H9 (cell line): ENCODE measurements at regions not wholly inside any gene's neighbourhood (a gene's known extent, or its start where the extent isn't known, plus 50 kb on each side); places are given as distances from the start of the nearest gene placed in this dataset.

Experiments
- DNase-seq: peaks from one replicate; pipeline ENCODE4 v3.0.0-alpha.2; 2017
- H2AFZ ChIP-seq: one replicate; pipeline ENCODE4 v1.6.1; 2013; ENCODE audit warnings: mild to moderate bottlenecking, low read length, control low read depth, moderate library complexity
- H2AK5ac ChIP-seq: 2 replicates; pipeline ENCODE4 v1.6.1; 2013; ENCODE audit warnings: low read length, control low read depth, mixed read lengths; ENCODE audit not compliant: insufficient read length
- H2BK120ac ChIP-seq: one replicate; pipeline ENCODE4 v1.6.1; 2013; ENCODE audit warnings: low read depth, mild to moderate bottlenecking, low read length, control low read depth, inconsistent platforms; ENCODE audit not compliant: poor library complexity, severe bottlenecking
- H2BK12ac ChIP-seq: 2 replicates; pipeline ENCODE4 v1.6.1; 2013; ENCODE audit warnings: low read length, control low read depth, mixed read lengths, low read depth; ENCODE audit not compliant: insufficient read length
- H2BK15ac ChIP-seq: 2 replicates; pipeline ENCODE4 v1.6.1; 2013; ENCODE audit warnings: low read depth, low read length, control low read depth
- H2BK20ac ChIP-seq: one replicate; pipeline ENCODE4 v1.6.1; 2013; ENCODE audit warnings: low read depth, mild to moderate bottlenecking, low read length, control low read depth, inconsistent platforms; ENCODE audit not compliant: poor library complexity, severe bottlenecking
- H2BK5ac ChIP-seq: 2 replicates; pipeline ENCODE4 v1.6.1; 2013; ENCODE audit warnings: low read length, control low read depth, mixed read lengths; ENCODE audit not compliant: insufficient read length
- H3K14ac ChIP-seq: 2 replicates; pipeline ENCODE4 v1.6.1; 2013; ENCODE audit warnings: low read length, control low read depth; ENCODE audit not compliant: insufficient read depth
- H3K18ac ChIP-seq: 2 replicates; pipeline ENCODE4 v1.6.1; 2013; ENCODE audit warnings: low read depth, mild to moderate bottlenecking, mixed read lengths, low read length, control low read depth; ENCODE audit not compliant: insufficient read length
- H3K23ac ChIP-seq: 2 replicates; pipeline ENCODE4 v1.6.1; 2013; ENCODE audit warnings: low read length, control low read depth, mixed read lengths, low read depth; ENCODE audit not compliant: insufficient read length
- H3K23me2 ChIP-seq: 2 replicates; pipeline ENCODE4 v1.6.1; 2013; ENCODE audit warnings: low read depth, mild to moderate bottlenecking, mixed read lengths, low read length, control low read depth; ENCODE audit not compliant: insufficient read length, poor library complexity, severe bottlenecking
- H3K27ac ChIP-seq: 2 replicates; pipeline ENCODE4 v1.5.1; 2013; ENCODE audit warnings: low read length, control low read depth, mixed read lengths, low read depth; ENCODE audit not compliant: insufficient read length
- H3K27me3 ChIP-seq: 2 replicates; pipeline ENCODE4 v1.6.1; 2013; ENCODE audit warnings: low read length, control low read depth, inconsistent platforms; ENCODE audit not compliant: insufficient read depth
- H3K4ac ChIP-seq: 2 replicates; pipeline ENCODE4 v1.6.1; 2013; ENCODE audit warnings: low read depth, mild to moderate bottlenecking, control low read depth, inconsistent platforms, low read length, moderate library complexity
- H3K4me1 ChIP-seq: 2 replicates; pipeline ENCODE4 v1.6.1; 2013; ENCODE audit warnings: low read length, control low read depth, inconsistent platforms; ENCODE audit not compliant: insufficient read depth
- H3K4me2 ChIP-seq: 2 replicates; pipeline ENCODE4 v1.6.1; 2013; ENCODE audit warnings: low read length, control low read depth, mixed read lengths; ENCODE audit not compliant: insufficient read length, insufficient read depth
- H3K56ac ChIP-seq: 2 replicates; pipeline ENCODE4 v1.6.1; 2013; ENCODE audit warnings: low read depth, mild to moderate bottlenecking, mixed read lengths, low read length, control low read depth; ENCODE audit not compliant: insufficient read length
- H3K79me1 ChIP-seq: 2 replicates; pipeline ENCODE4 v1.6.1; 2013; ENCODE audit warnings: low read depth, mild to moderate bottlenecking, moderate library complexity, low read length, control low read depth, inconsistent platforms; ENCODE audit not compliant: insufficient read depth, poor library complexity, severe bottlenecking
- H3K79me2 ChIP-seq: 2 replicates; pipeline ENCODE4 v1.6.1; 2013; ENCODE audit warnings: low read length, control low read depth, inconsistent platforms; ENCODE audit not compliant: insufficient read depth
- H3K9ac ChIP-seq: 2 replicates; pipeline ENCODE4 v1.6.1; 2013; ENCODE audit warnings: low read length, control low read depth, mixed read lengths; ENCODE audit not compliant: insufficient read length; ENCODE audit errors: extremely low read depth
- H3K9me3 ChIP-seq: one replicate; pipeline ENCODE4 v1.6.1; 2013; ENCODE audit warnings: low read depth, low read length, inconsistent platforms; ENCODE audit not compliant: control insufficient read depth
- H3T11ph ChIP-seq: one replicate; pipeline ENCODE4 v1.6.1; 2013; ENCODE audit warnings: mild to moderate bottlenecking, low read length, control low read depth, inconsistent platforms
- H4K20me1 ChIP-seq: one replicate; pipeline ENCODE4 v1.6.1; 2013; ENCODE audit not compliant: control insufficient read depth, insufficient read length, insufficient read depth
- H4K5ac ChIP-seq: 2 replicates; pipeline ENCODE4 v1.6.1; 2013; ENCODE audit warnings: low read depth, mild to moderate bottlenecking, mixed read lengths, low read length, control low read depth; ENCODE audit not compliant: insufficient read length
- H4K8ac ChIP-seq: replicated peaks from 2 replicates; pipeline ENCODE4 v1.6.1; 2013; ENCODE audit warnings: low read length, control low read depth, mixed read lengths, low read depth; ENCODE audit not compliant: insufficient read length
- H4K91ac ChIP-seq: 2 replicates; pipeline ENCODE4 v1.6.1; 2013; ENCODE audit warnings: low read depth, mild to moderate bottlenecking, moderate library complexity, mixed read lengths, low read length, control low read depth; ENCODE audit not compliant: insufficient read length
- H3K27ac Mint-ChIP-seq, 3 experiments: 2 replicates in 2 of 3; 3 replicates in 1 of 3; pipeline ENCODE4 v1.8.0; 2020 to 2021; ENCODE audit warnings: mixed read lengths in 3 of 3, mild to moderate bottlenecking in 1 of 3, moderate library complexity in 1 of 3
- H3K27me3 Mint-ChIP-seq: 2 replicates; pipeline ENCODE4 v1.8.0; 2021; ENCODE audit warnings: low read depth, mild to moderate bottlenecking, moderate library complexity, mixed read lengths
- H3K36me3 Mint-ChIP-seq, 3 experiments: 2 replicates in 2 of 3; 3 replicates in 1 of 3; pipeline ENCODE4 v1.8.0; 2020 to 2021; ENCODE audit warnings: low read depth in 3 of 3, mixed read lengths in 3 of 3; ENCODE audit not compliant: insufficient read depth in 1 of 3
- H3K4me1 Mint-ChIP-seq, 2 experiments: 2 replicates each; pipeline ENCODE4 v1.8.0; 2020; ENCODE audit warnings: mixed read lengths in 2 of 2
- H3K4me3 Mint-ChIP-seq, 2 experiments: 2 replicates in 1 of 2; 3 replicates in 1 of 2; pipeline ENCODE4 v1.8.0; 2020 to 2021; ENCODE audit warnings: mild to moderate bottlenecking in 2 of 2, mixed read lengths in 2 of 2, moderate library complexity in 1 of 2
- H3K9me3 Mint-ChIP-seq, 2 experiments: 2 replicates in 1 of 2; 3 replicates in 1 of 2; pipeline ENCODE4 v1.8.0; 2020; ENCODE audit warnings: mild to moderate bottlenecking in 2 of 2, mixed read lengths in 2 of 2, moderate library complexity in 1 of 2
- WGBS: extraction: QIAGEN DNeasy Blood & Tissue Kit; methylation state at CpG from one replicate; pipeline ENCODE4 v1.1.7; 2013; ENCODE audit warnings: missing lambda C conversion rate, low lambda C conversion rate, mixed read lengths; ENCODE audit not compliant: insufficient read length; ENCODE audit errors: extremely low coverage; 5-methylcytosine and 5-hydroxymethylcytosine counted together
- TF ChIP-seq, protein P1 (sequence below): fragments of 200-600 bp; sonication (generic); conservative IDR thresholded peaks from 3 replicates; pipeline ENCODE4 v1.8.0; 2021; ENCODE audit warnings: antibody characterized with exemption, mild to moderate bottlenecking

DNA sequence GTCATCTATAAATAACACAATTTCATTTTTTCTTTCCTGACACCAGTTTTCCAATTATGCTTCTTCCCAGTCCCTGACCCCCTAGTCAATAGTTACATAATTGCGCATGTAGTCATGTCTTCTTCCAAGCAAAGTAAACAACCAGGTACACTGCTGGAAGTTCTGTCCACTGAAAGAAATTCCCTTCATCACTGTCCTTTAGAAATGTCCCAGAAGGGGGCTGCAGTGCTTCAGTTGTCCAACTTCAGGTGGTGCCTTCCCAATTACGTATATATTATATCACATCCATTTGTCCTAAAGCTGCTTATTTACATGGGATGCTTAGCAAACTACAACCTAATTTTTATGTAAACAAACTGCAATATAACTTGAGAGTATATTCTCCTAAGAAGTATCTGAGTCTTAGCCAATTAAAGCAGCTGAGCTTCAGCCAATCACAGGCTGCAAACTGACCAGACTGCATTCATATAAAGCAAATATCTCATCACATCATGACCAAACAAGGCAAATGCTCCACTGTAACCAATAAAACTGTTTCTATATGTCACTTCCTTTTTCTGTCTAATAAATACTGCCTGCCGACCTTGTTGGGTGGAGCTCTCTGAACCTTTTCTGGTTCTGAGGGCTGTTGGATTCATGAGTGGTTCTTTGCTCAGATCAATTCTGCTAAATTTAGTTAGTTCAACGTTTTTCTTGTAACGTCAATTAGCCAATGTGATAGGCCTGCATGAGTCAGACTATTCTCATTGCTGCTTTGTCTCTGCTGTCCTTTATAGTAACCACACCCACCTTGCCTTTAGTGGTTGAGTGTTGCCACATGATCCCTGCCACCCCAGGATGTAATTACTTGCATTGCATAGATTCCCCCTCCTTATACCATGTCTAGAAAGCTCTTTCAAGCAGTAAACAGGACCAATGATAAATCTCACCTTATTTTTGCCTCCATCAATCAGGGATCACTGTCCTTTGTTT lies 239.3 kb downstream of the ALG10B start:
- Histone ChIP-seq H3K18ac (no peak overlapping the region), H2BK20ac (no peak overlapping the region), H2AK5ac (no peak overlapping the region), H4K91ac (no peak overlapping the region), H2AFZ (no peak overlapping the region), H3K56ac (no peak overlapping the region), H3K4me1 (no peaks in the 10 kb centered on the region), H3K9me3 (no peaks in the 10 kb centered on the region), H3K79me2 (no peaks in the 10 kb centered on the region), H3K4ac (no peak overlapping the region), H3T11ph (no peak overlapping the region), H4K20me1 (no peaks in the 10 kb centered on the region), H3K14ac (no peak overlapping the region), H3K4me2 (no peak overlapping the region), H3K27ac (no peak overlapping the region), H4K8ac (no peak overlapping the region), H2BK5ac (no peak overlapping the region), H2BK12ac (no peak overlapping the region), H3K9ac (no peak overlapping the region), H2BK15ac (no peak overlapping the region), H4K5ac (no peak overlapping the region), H3K79me1 (no peaks in the 10 kb centered on the region), H3K27me3 (no peaks in the 10 kb centered on the region), H3K23me2 (no peaks in the 10 kb centered on the region), H2BK120ac (no peak overlapping the region), H3K23ac (no peak overlapping the region)
- Mint-ChIP-seq H3K36me3 (no peaks in the 10 kb centered on the region; a peak in 1 of 7 replicates), H3K4me3 (no peak overlapping the region), H3K4me1 (peaks cover 4 to 7% of the 10 kb centered on the region in 2 experiments; a peak in 2 of 4 replicates), H3K9me3 (no peaks in the 10 kb centered on the region), H3K27ac (peak overlapping the region in 1 of 3 experiments; percentile 57; a peak in 1 of 7 replicates), H3K27me3 (no peaks in the 10 kb centered on the region; the same call in 1 of the 2 replicates)
- no CpG with 5 or more reads among the region's 5 CpGs for WGBS
- TF ChIP-seq, protein P1, sequence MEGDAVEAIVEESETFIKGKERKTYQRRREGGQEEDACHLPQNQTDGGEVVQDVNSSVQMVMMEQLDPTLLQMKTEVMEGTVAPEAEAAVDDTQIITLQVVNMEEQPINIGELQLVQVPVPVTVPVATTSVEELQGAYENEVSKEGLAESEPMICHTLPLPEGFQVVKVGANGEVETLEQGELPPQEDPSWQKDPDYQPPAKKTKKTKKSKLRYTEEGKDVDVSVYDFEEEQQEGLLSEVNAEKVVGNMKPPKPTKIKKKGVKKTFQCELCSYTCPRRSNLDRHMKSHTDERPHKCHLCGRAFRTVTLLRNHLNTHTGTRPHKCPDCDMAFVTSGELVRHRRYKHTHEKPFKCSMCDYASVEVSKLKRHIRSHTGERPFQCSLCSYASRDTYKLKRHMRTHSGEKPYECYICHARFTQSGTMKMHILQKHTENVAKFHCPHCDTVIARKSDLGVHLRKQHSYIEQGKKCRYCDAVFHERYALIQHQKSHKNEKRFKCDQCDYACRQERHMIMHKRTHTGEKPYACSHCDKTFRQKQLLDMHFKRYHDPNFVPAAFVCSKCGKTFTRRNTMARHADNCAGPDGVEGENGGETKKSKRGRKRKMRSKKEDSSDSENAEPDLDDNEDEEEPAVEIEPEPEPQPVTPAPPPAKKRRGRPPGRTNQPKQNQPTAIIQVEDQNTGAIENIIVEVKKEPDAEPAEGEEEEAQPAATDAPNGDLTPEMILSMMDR = no peak
- DNase-seq = no peak
